Aorta (tissue), 5 donors: ENCODE measurements at regions not wholly inside any gene's neighbourhood (a gene's known extent, or its start where the extent isn't known, plus 50 kb on each side); places are given as distances from the start of the nearest gene placed in this dataset.

Experiments
- ATAC-seq: fragments of 200-7000 bp; cut with Tn5 transposase; one replicate; pipeline ENCODE4 v1.9.1; 2022; ENCODE audit warnings: moderate library complexity; ENCODE audit not compliant: low FRiP score
- DNase-seq, 2 donors: peaks; one replicate each; pipeline ENCODE4 v3.0.0-alpha.2; 2020
- H3K27ac ChIP-seq, 2 donors: one replicate each; pipeline ENCODE4 v1.5.1; 2013; ENCODE audit warnings: low read length in 2 of 2, mild to moderate bottlenecking in 2 of 2, moderate library complexity in 2 of 2, control low read depth in 1 of 2, inconsistent platforms in 1 of 2, low read depth in 1 of 2
- H3K27me3 ChIP-seq, 2 donors: one replicate each; pipeline ENCODE4 v1.6.1; 2013; ENCODE audit warnings: control low read depth in 1 of 2, low read length in 1 of 2, mild to moderate bottlenecking in 1 of 2, moderate library complexity in 1 of 2; ENCODE audit not compliant: insufficient read depth in 2 of 2, control insufficient read depth in 1 of 2
- H3K36me3 ChIP-seq, 2 donors: one replicate each; pipeline ENCODE4 v1.6.1; 2013; ENCODE audit warnings: control low read depth in 1 of 2, low read length in 1 of 2, mild to moderate bottlenecking in 1 of 2; ENCODE audit not compliant: insufficient read depth in 2 of 2, control insufficient read depth in 1 of 2
- H3K4me1 ChIP-seq, 2 donors: one replicate each; pipeline ENCODE4 v1.6.1; 2013; ENCODE audit warnings: low read length in 2 of 2, control low read depth in 1 of 2, mild to moderate bottlenecking in 1 of 2, moderate library complexity in 1 of 2; ENCODE audit not compliant: insufficient read depth in 2 of 2, control insufficient read depth in 1 of 2
- H3K4me3 ChIP-seq, 2 donors: one replicate each; pipeline ENCODE4 v1.5.1; 2013; ENCODE audit warnings: low read length in 2 of 2, control low read depth in 1 of 2, mild to moderate bottlenecking in 1 of 2
- H3K9me3 ChIP-seq: one replicate; pipeline ENCODE4 v1.6.1; 2013; ENCODE audit warnings: mild to moderate bottlenecking, low read length; ENCODE audit not compliant: control insufficient read depth
- WGBS, 2 donors: extraction: QIAGEN DNeasy Blood & Tissue Kit; methylation state at CpG; one replicate each; pipeline ENCODE4 v1.1.7; 2013; 5-methylcytosine and 5-hydroxymethylcytosine counted together
- intact Hi-C, 2 donors: fragments of 100-400 bp; cut with DNase I; formaldehyde crosslinking; loops; one replicate each; pipeline versions ENCODE4 v1.14.2 to v1.15.0; 2022
- donor health status: healthy with polysubstance abuse.
- donor health status: Bipolar disorder and iron deficiency.
- donor health status: DM: no; HTN: no; CAD: no.
- donor health status: DM: no; HTN: no; CAD: no.
- donor health status: DM: yes; HTN: yes; CAD: no.

DNA sequence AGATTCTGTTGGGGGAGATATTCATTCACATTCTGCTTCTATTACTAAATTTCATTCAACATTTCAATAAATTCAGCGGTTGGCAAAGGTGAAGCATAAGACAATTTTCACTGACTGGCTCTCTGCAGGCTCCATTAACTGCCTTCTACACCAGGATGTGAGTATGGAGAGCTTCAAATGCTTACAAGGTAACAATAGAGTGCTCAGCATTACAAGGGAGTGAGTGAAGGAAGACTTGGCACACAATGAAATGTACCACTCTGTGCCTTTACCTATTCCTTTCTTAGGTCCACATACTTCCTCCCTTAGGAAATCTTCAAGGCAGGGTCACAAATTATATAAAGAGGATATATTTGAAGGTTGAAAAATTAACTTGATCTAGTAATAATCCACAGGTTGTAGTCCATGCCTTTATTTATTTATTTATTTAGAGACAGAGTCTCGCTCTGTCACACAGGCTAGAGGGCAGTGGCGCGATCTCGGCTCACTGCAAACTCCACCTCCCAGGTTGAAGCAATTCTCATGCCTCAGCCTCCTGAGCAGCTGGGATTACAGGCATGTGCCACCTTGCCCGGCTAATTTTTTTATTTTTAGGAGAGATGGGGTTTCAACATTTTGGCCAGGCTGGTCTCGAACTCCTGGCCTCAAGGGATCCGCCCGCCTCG, 76.6 kb upstream of the FAM169A start:
- Histone ChIP-seq H3K27ac (no peak overlapping the region), H3K4me1 (peaks cover 0 to under 1% of the 10 kb centered on the region in 2 donors), H3K4me3 (no peak overlapping the region), H3K36me3 (no peaks in the 10 kb centered on the region), H3K27me3 (no peaks in the 10 kb centered on the region), H3K9me3 (no peaks in the 10 kb centered on the region)
- DNase-seq: no peak
- WGBS, 2 donors: 87 to 91% methylated on average over 10 of the region's 10 CpGs
- no peak for ATAC-seq
- intact Hi-C loops: loop anchor here (10.0 kb wide), 1 partner anchor 292 kb away; the partner anchor contains the start of gene ANKRD31 (in 2 of the 2)

DNA sequence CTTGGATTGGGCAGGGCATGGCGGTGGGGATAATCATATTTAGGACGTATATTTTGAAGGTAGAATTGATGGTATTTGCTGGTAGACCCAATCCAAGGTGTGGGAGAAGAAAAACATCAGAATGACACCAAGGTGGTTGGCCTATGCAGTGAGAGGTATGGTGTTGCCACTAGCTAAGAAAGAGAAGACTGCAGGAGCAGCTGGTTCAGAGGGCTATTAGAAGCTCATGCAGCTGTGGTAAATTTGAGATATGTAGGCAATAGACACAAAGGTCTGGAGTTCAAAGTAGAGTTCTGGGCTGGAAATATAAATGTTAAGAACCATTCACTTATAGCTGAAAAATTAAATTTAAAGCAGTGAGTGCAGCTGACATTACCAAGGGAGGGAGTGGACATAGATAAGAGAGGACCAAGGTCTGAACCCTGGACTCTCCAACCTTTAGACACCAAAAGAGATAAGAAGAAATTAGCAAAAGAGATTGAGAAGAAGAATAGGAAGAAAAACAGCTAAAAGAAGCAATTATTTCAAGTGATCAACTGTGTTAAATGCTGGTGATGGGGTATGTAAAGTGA, 74.7 kb upstream of the FAM169A start:
- Histone ChIP-seq H3K4me1 (no peaks in the 10 kb centered on the region), H3K9me3 (no peaks in the 10 kb centered on the region), H3K27ac (no peak overlapping the region), H3K27me3 (no peaks in the 10 kb centered on the region), H3K4me3 (no peak overlapping the region), H3K36me3 (no peaks in the 10 kb centered on the region)
- no peak for ATAC-seq
- intact Hi-C loops: loop anchor here (10.0 kb wide), 1 partner anchor 294 kb away; the partner anchor contains the start of gene ANKRD31 (in 2 of the 2)
- 70 to 84% methylated on average over 2 of the region's 2 CpGs for WGBS, 2 donors
- DNase-seq: no peak

DNA sequence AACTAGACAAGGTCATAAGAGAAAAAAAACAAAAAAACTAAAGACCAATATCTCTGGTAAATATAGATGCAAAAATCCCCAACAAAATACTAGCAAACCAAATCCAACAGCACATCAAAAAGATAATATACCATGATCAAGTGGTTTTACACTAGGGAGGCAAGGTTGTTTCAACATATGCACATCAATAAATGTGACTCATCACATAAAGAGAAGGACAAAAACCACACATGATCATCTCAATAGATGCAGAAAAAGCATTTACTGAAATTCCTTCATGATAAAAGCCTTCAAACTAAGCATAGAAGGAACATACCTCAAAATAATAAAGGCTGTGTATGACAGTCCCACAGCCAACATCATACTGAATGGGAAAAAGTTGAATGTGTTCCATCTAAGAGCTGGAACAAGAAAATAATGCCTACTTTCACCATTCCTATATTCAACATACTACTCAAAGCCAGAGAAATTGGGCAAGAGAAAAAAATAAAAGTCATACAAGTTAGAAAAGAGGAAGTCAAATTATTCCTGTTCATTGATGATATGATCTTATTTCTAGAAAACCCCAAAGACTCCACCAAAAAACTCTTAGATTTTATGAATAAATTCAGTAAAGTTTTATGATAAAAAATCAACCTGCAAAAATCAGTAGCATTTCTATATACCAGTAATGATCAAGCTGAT, 72.2 kb upstream of the FAM169A start:
- intact Hi-C loops: no loop called here
- no peaks in the 10 kb centered on the region for H3K4me1 ChIP-seq
- DNase-seq (no peak), ATAC-seq (no peak)
- no peaks in the 10 kb centered on the region for H3K9me3 ChIP-seq
- no peaks in the 10 kb centered on the region for H3K36me3 ChIP-seq
- H3K27me3 ChIP-seq: no peaks in the 10 kb centered on the region
- H3K4me3 ChIP-seq: no peak overlapping the region
- no peak overlapping the region for H3K27ac ChIP-seq

DNA sequence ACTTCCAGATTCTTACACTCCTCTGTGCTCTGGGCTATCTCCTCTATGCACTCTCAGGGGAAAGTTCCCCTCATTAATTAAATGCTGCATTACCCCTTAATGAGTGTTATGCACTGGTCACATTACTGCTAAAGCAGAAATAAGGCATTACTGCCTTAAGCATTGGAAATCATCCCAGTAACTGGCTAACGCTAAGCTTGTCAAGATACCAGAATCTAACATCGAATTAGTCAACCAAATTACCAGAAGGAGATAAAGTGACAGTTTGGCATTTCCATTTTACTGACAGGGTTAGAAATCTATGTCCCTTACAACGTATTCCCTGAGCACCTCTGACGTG, 69.5 kb upstream of the FAM169A start:
- no peaks in the 10 kb centered on the region for H3K4me1 ChIP-seq
- intact Hi-C loops: no loop called here
- no peaks in the 10 kb centered on the region for H3K27me3 ChIP-seq
- ATAC-seq: no peak
- H3K9me3 ChIP-seq: no peaks in the 10 kb centered on the region
- H3K27ac ChIP-seq: no peak overlapping the region
- H3K4me3 ChIP-seq: no peak overlapping the region
- 16 to 26% methylated on average over 4 of the region's 4 CpGs for WGBS, 2 donors
- no peak for DNase-seq
- H3K36me3 ChIP-seq: no peaks in the 10 kb centered on the region

DNA sequence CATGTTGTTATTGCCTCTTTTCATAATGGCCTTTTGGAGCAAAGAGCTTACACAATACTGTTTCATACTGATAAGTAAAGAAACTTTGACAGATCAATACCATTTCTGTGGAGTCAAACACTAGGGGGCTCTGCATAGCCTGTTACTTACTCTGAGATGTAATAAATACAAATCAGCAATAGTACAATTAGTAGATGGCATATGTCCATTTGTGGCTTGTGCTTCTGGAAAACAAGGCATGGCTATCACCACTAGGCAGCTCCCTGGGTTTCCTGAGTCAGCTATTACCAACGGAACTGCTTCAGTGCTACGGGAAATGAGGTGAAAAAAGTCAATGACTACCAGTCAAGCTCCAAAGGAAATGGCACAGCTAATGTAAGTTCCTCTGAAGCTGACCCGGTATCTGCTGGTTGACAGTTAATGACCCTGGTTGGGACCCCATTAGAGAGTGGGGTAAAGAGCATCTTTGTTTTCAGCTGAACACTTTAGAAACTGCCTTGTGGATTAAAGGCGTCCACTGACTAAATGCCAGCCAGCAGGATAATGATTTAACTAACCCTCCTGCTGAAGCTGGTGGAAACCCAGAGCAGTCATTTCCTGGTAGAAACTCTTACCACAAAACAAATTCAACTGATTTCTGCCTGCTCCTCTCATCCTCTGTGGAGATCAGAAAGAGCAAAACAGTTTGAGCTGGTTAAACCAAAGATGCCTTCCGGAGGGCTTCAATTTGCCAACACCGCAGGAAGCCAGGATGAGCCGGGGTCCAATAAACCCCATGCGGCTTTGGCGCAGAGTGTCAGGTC, 69.0 kb upstream of the FAM169A start:
- intact Hi-C loops: no loop called here
- no peak overlapping the region for H3K27ac ChIP-seq
- H3K27me3 ChIP-seq: no peaks in the 10 kb centered on the region
- WGBS, 2 donors: 18 to 26% methylated on average over 9 of the region's 9 CpGs
- H3K4me1 ChIP-seq: no peaks in the 10 kb centered on the region
- no peak for DNase-seq
- no peak overlapping the region for H3K4me3 ChIP-seq
- no peaks in the 10 kb centered on the region for H3K9me3 ChIP-seq
- no peaks in the 10 kb centered on the region for H3K36me3 ChIP-seq
- ATAC-seq: peak; percentile 62

DNA sequence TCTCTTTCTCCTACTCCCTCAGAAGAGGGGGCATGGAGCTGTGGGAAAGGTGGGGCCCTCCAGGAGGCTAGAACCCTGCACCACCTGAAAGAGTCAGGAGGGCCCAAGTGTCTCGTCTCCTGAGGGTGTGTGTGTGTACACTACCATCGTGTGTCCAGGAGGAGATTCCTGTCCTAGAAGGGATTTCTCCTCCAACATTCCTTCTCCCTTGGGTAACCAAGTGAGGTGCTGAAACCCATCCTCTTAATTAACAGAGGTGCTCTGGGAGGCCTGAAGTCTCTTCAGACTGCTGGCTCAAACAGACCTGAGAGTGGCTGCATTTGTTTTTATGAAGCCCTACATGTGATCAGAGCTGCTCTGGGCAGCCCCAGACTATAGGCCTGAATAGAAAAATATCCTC, 61.1 kb upstream of the FAM169A start:
- no peak overlapping the region for H3K4me3 ChIP-seq
- H3K27ac ChIP-seq: no peak overlapping the region
- no peaks in the 10 kb centered on the region for H3K36me3 ChIP-seq
- no peaks in the 10 kb centered on the region for H3K4me1 ChIP-seq
- ATAC-seq (no peak), DNase-seq (no peak)
- H3K27me3 ChIP-seq: no peaks in the 10 kb centered on the region
- H3K9me3 ChIP-seq: no peaks in the 10 kb centered on the region
- intact Hi-C loops: no loop called here
- 71 to 84% methylated on average over 2 of the region's 2 CpGs for WGBS, 2 donors

DNA sequence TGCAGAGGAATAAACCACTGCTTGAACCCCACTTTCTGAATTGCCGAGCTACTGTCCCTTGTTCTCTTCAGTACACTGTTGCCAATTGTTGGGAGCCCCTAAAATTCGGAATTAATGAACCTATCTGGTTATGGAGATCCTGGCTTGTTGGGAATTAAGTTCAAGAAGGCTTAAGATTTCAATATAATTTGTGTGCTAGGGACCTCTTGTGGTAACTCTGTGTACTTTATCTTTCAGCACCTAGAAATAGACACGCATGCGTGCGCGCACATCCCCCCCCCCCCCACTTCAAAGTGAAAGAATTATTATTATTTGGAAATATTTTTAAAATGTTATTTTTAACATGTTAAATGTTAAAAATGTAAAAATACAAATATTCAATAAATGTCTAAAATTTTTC, 53.3 kb upstream of the FAM169A start:
- Histone ChIP-seq H3K27ac (no peak overlapping the region), H3K4me3 (no peak overlapping the region), H3K27me3 (no peaks in the 10 kb centered on the region), H3K4me1 (no peaks in the 10 kb centered on the region), H3K9me3 (no peaks in the 10 kb centered on the region), H3K36me3 (no peaks in the 10 kb centered on the region)
- ATAC-seq (no peak), DNase-seq (no peak)
- intact Hi-C loops: loop anchor here (2.0 to 5.0 kb wide), 4 partner anchors 147 to 247 kb away; partner anchors contain the start of genes GFM2 (in 1 of the 2) and NSA2 (in 1 of the 2)
- WGBS, 2 donors: 6 to 7% methylated on average over 6 of the region's 6 CpGs

DNA sequence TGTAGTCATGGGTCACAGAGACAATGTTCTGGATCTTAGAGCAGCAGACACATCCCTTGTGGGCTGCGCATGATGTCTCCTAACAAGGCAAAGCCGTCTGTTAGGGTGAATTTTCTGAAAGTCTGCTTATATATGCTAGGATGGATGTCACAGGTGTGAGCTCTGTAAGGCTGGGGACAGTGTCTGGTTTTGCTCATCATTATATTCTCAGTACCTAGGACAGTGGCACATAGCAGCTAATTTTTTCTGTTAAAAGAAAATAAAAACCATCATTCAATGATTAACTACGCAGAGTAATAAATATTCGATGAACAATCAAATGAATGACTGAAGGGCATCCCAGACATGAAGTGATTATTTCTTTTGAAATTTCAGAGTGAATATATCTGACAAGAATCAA, 52.9 kb upstream of the FAM169A start:
- H3K9me3 ChIP-seq: no peaks in the 10 kb centered on the region
- WGBS, 2 donors: 79 to 87% methylated on average over 4 of the region's 4 CpGs
- H3K4me1 ChIP-seq: no peaks in the 10 kb centered on the region
- H3K27me3 ChIP-seq: no peaks in the 10 kb centered on the region
- H3K4me3 ChIP-seq: no peak overlapping the region
- intact Hi-C loops: loop anchor here (2.0 to 5.0 kb wide), 4 partner anchors 146 to 247 kb away; partner anchors contain the start of genes GFM2 (in 1 of the 2) and NSA2 (in 1 of the 2)
- H3K27ac ChIP-seq: no peak overlapping the region
- no peaks in the 10 kb centered on the region for H3K36me3 ChIP-seq
- ATAC-seq: no peak
- DNase-seq: no peak
